ENCODE measurements at regions not wholly inside any gene's neighbourhood (a gene's known extent, or its start where the extent isn't known, plus 50 kb on each side); places are given as distances from the start of the nearest gene placed in this dataset.
"Not testable (repeated sequence)": the region's sequence is repeated elsewhere in the genome, so short reads cannot be mapped to it uniquely, and the experiment has no call there.

- H3K27ac Mint-ChIP-seq: no peak overlapping the region
- H3K9me3 Mint-ChIP-seq: peaks cover 5% of the 10 kb centered on the region
- H3K27me3 Mint-ChIP-seq: no peaks in the 10 kb centered on the region
- H3K4me3 Mint-ChIP-seq: no peak overlapping the region
- TF ChIP-seq CTCF (conservative IDR thresholded peaks at IDR 0.05): no peak
- H3K4me1 Mint-ChIP-seq (ENCODE audit: unreplicated experiment): no peaks in the 10 kb centered on the region
- DNase-seq (ENCODE audit: extremely low spot score, unreplicated experiment): no peak
- no peaks in the 10 kb centered on the region for H3K36me3 Mint-ChIP-seq
These were observed 979.6 kb upstream of the POU3F4 start for GRCh38 chrX:82528525-82528924.

GRCh38 chrX:82534086-82534597 lies 973.9 kb upstream of the POU3F4 start:
- Mint-ChIP-seq H3K27ac (no peak overlapping the region), H3K36me3 (no peaks in the 10 kb centered on the region), H3K27me3 (no peaks in the 10 kb centered on the region), H3K4me3 (no peak overlapping the region), H3K4me1 (ENCODE audit: unreplicated experiment) (no peaks in the 10 kb centered on the region), H3K9me3 (peaks cover 5% of the 10 kb centered on the region)
- no peak for DNase-seq (ENCODE audit: extremely low spot score, unreplicated experiment)
- TF ChIP-seq CTCF (conservative IDR thresholded peaks at IDR 0.05): no peak

GRCh38 chrX:82537205-82537604 lies 970.9 kb upstream of the POU3F4 start:
- H3K4me1 Mint-ChIP-seq (ENCODE audit: unreplicated experiment); H3K27me3 Mint-ChIP-seq; DNase-seq (ENCODE audit: extremely low spot score, unreplicated experiment); H3K4me3 Mint-ChIP-seq; H3K27ac Mint-ChIP-seq; H3K9me3 Mint-ChIP-seq; H3K36me3 Mint-ChIP-seq: not testable (repeated sequence)

GRCh38 chrX:82541822-82542221 lies 966.3 kb upstream of the POU3F4 start:
- H3K4me3 Mint-ChIP-seq: no peak overlapping the region
- H3K9me3 Mint-ChIP-seq: no peaks in the 10 kb centered on the region
- no peak for TF ChIP-seq CTCF (conservative IDR thresholded peaks at IDR 0.05)
- H3K4me1 Mint-ChIP-seq (ENCODE audit: unreplicated experiment): no peaks in the 10 kb centered on the region
- no peak for DNase-seq (ENCODE audit: extremely low spot score, unreplicated experiment)
- no peaks in the 10 kb centered on the region for H3K27me3 Mint-ChIP-seq
- no peak overlapping the region for H3K27ac Mint-ChIP-seq
- no peaks in the 10 kb centered on the region for H3K36me3 Mint-ChIP-seq

- H3K27ac Mint-ChIP-seq; H3K27me3 Mint-ChIP-seq; H3K9me3 Mint-ChIP-seq; H3K4me3 Mint-ChIP-seq; DNase-seq (ENCODE audit: extremely low spot score, unreplicated experiment); H3K36me3 Mint-ChIP-seq; H3K4me1 Mint-ChIP-seq (ENCODE audit: unreplicated experiment): not testable (repeated sequence)
These were observed 955.9 kb upstream of the POU3F4 start for GRCh38 chrX:82552201-82552600.

GRCh38 chrX:82556588-82556987 lies 951.5 kb upstream of the POU3F4 start:
- TF ChIP-seq CTCF (conservative IDR thresholded peaks at IDR 0.05): no peak
- H3K9me3 Mint-ChIP-seq: peaks cover 3% of the 10 kb centered on the region
- H3K4me3 Mint-ChIP-seq: no peak overlapping the region
- H3K4me1 Mint-ChIP-seq (ENCODE audit: unreplicated experiment): no peaks in the 10 kb centered on the region
- no peaks in the 10 kb centered on the region for H3K27me3 Mint-ChIP-seq
- no peak overlapping the region for H3K27ac Mint-ChIP-seq
- no peak for DNase-seq (ENCODE audit: extremely low spot score, unreplicated experiment)
- no peaks in the 10 kb centered on the region for H3K36me3 Mint-ChIP-seq

- no peak for TF ChIP-seq CTCF (conservative IDR thresholded peaks at IDR 0.05)
- H3K9me3 Mint-ChIP-seq: peaks cover 5% of the 10 kb centered on the region
- no peaks in the 10 kb centered on the region for H3K36me3 Mint-ChIP-seq
- no peaks in the 10 kb centered on the region for H3K4me1 Mint-ChIP-seq (ENCODE audit: unreplicated experiment)
- no peak overlapping the region for H3K4me3 Mint-ChIP-seq
- no peak for DNase-seq (ENCODE audit: extremely low spot score, unreplicated experiment)
- H3K27me3 Mint-ChIP-seq: no peaks in the 10 kb centered on the region
- H3K27ac Mint-ChIP-seq: no peak overlapping the region
These were observed 922.2 kb upstream of the POU3F4 start for GRCh38 chrX:82585868-82586267.
